Heart right ventricle (tissue), 16 donors: ENCODE measurements at regions not wholly inside any gene's neighbourhood (a gene's known extent, or its start where the extent isn't known, plus 50 kb on each side); places are given as distances from the start of the nearest gene placed in this dataset.

ENCODE experiments used
- ATAC-seq, 8 donors: fragments of 200-7000 bp; cut with Tn5 transposase; one replicate each; pipeline ENCODE4 v1.9.1; 2020; ENCODE audit warnings: mild to moderate bottlenecking in 8 of 8, moderate library complexity in 8 of 8, moderate number of reproducible peaks in 1 of 8
- DNase-seq, 2 donors: peaks; one replicate each; pipeline ENCODE4 v3.0.0-alpha.2; 2020
- H3K27ac ChIP-seq, 10 donors: fragments of 200-600 bp; sonication (generic) in 2 of 10; one replicate each; pipeline versions ENCODE4 v1.5.0 to v1.8.0; 2020 to 2022; ENCODE audit warnings: mild to moderate bottlenecking in 3 of 10
- H3K27me3 ChIP-seq, 7 donors: fragments of 200-600 bp; one replicate each; pipeline ENCODE4 v1.8.0; 2021 to 2022; ENCODE audit warnings: mild to moderate bottlenecking in 2 of 7
- H3K36me3 ChIP-seq, 9 donors: fragments of 200-600 bp; sonication (generic) in 1 of 9; one replicate each; pipeline versions ENCODE4 v1.5.0 to v1.8.0; 2020 to 2022; ENCODE audit warnings: mild to moderate bottlenecking in 2 of 9
- H3K4me1 ChIP-seq, 9 donors: fragments of 200-600 bp; sonication (generic) in 1 of 9; one replicate each; pipeline versions ENCODE4 v1.5.0 to v1.8.0; 2020 to 2022; ENCODE audit warnings: mild to moderate bottlenecking in 4 of 9
- H3K4me3 ChIP-seq, 10 donors: fragments of 200-600 bp; sonication (generic) in 2 of 10; one replicate each; pipeline versions ENCODE4 v1.5.0 to v1.8.0; 2020 to 2022; ENCODE audit warnings: mild to moderate bottlenecking in 7 of 10, moderate library complexity in 2 of 10
- H3K9me3 ChIP-seq, 11 donors: fragments of 200-600 bp in 10 of 11; sonication (generic) in 2 of 11; one replicate each; pipeline versions ENCODE4 v1.5.0 to v1.8.0; 2013 to 2022; ENCODE audit warnings: mild to moderate bottlenecking in 2 of 11, control low read depth in 1 of 11, moderate library complexity in 1 of 11
- WGBS, 2 donors: extraction: QIAGEN DNeasy Blood & Tissue Kit; methylation state at CpG; one replicate each; pipeline ENCODE4 v1.1.7; 2013; ENCODE audit warnings: inconsistent platforms in 1 of 2; 5-methylcytosine and 5-hydroxymethylcytosine counted together
- intact Hi-C, 10 donors: fragments of 100-400 bp; cut with DNase I; formaldehyde crosslinking; loops; one replicate each; pipeline versions ENCODE4 v1.11.1 to v1.14.2; 2022
- TF ChIP-seq, protein P1 (sequence below), 9 donors: fragments of 200-600 bp; sonication (generic) in 2 of 9; IDR thresholded peaks; one replicate each; pipeline versions ENCODE4 v1.5.0 to v1.8.0; 2021 to 2022; ENCODE audit warnings: antibody characterized with exemption in 9 of 9, mild to moderate bottlenecking in 5 of 9, moderate library complexity in 1 of 9
- donor health status: Arrhythmogenic right ventricular cardiomyopathy.
- donor health status: ischemic (EF 13 %, LVEDD 7.1; RV severe dilation, severe dysfunction).
- donor health status: healthy with polysubstance abuse.
- donor health status: DM: no; HTN: yes; CAD: no.
- donor health status: DM: no; HTN: no; CAD: no.
- donor health status: ischemic (EF 25% LVEDD 6.9; RV normal size, moderate dysfunction).
- donor health status: ischemic (EF 25% LVEDD 5.7; RV mildly dilated, moderate dysfunction).
- donor health status: healthy.
- donor health status: DM: yes; HTN: yes; CAD: no.
- donor health status: Ischemic cardiomyopathy.
- donor health status: ischemic (EF 35%, LVEDD 5.7; RV mildly dilated, moderate dysfunction).
- donor health status: nonischemic (EF 11% LVEDD 7.7; RV severe dilation, severe dysfunction).
- donor health status: DM: yes; HTN: yes; CAD: no.
- donor health status: PGD.
- donor health status: ischemic (EF 29% LVEDD 5.4; RV normal size, mild dysfunction).
- donor health status: nonischemic (EF 23%, LVEDD 6.1; RV moderate dilation, normal function).

DNA sequence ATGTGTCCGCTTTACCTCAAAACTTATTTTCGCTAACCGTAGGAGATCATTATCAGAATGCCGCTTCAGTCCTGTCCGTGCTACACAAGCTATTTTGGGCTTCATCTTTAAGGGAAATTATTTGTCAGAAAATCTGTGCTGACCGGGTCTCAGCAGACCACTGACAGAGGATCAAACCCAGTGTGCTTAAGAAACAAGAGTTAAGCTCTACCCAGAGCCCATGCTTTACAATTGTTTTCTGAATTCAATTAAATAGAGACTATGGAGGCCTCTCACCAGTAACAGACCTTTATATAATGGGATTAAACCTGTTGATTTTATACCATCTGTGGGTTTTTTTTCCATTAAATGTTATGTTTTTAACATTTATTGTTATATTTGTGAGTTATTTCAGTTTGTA is 1956.7 kb upstream of the PIK3C3 start:
- no peaks in the 10 kb centered on the region for H3K36me3 ChIP-seq
- H3K9me3 ChIP-seq, result peaks cover 0 to 4% (median 0%) of the 10 kb centered on the region in 11 donors
- no peak for DNase-seq
- TF ChIP-seq, protein P1, sequence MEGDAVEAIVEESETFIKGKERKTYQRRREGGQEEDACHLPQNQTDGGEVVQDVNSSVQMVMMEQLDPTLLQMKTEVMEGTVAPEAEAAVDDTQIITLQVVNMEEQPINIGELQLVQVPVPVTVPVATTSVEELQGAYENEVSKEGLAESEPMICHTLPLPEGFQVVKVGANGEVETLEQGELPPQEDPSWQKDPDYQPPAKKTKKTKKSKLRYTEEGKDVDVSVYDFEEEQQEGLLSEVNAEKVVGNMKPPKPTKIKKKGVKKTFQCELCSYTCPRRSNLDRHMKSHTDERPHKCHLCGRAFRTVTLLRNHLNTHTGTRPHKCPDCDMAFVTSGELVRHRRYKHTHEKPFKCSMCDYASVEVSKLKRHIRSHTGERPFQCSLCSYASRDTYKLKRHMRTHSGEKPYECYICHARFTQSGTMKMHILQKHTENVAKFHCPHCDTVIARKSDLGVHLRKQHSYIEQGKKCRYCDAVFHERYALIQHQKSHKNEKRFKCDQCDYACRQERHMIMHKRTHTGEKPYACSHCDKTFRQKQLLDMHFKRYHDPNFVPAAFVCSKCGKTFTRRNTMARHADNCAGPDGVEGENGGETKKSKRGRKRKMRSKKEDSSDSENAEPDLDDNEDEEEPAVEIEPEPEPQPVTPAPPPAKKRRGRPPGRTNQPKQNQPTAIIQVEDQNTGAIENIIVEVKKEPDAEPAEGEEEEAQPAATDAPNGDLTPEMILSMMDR (IDR thresholded peaks at IDR 0.05), result no peak
- no peaks in the 10 kb centered on the region for H3K27me3 ChIP-seq
- no peaks in the 10 kb centered on the region for H3K4me1 ChIP-seq
- intact Hi-C loops, result loop anchor here in 1 of 10 donors (10.0 kb wide), 1 partner anchor 154 kb away; no protein-coding TSS in a partner anchor
- no peak overlapping the region for H3K4me3 ChIP-seq
- ATAC-seq, result no peak
- H3K27ac ChIP-seq, result no peak overlapping the region
- WGBS, 2 donors, result 84 to 90% methylated on average over 6 of the region's 6 CpGs

DNA sequence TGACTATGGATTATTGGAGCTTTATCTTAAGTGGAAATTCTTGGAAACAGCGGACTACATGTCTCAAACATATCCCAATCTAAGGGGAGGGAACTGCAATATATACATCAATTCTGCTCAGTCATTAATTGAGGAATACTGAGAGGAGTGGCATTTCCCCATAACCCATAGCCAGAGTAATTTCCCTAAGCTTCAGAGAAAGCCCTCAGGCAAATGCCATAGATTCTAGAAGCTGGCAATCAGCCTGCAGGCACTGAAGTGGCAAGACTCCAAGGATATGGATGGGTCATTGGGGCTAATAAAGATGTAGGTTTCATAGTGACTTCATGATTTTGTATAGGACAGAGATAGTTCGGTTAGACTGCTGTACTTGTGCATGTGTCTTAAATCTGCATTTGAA is 1960.5 kb upstream of the PIK3C3 start:
- ATAC-seq (no peak), DNase-seq (no peak)
- Histone ChIP-seq H3K27ac (no peak overlapping the region), H3K9me3 (peaks cover 0 to 4% (median 0%) of the 10 kb centered on the region in 11 donors), H3K36me3 (no peaks in the 10 kb centered on the region), H3K27me3 (no peaks in the 10 kb centered on the region), H3K4me1 (no peaks in the 10 kb centered on the region), H3K4me3 (no peak overlapping the region)
- intact Hi-C loops, result loop anchor here in 1 of 10 donors (10.0 kb wide), 1 partner anchor 150 kb away; no protein-coding TSS in a partner anchor
- 86 to 90% methylated on average over 2 of the region's 2 CpGs for WGBS, 2 donors
- TF ChIP-seq, protein P1 (IDR thresholded peaks at IDR 0.05), result no peak

DNA sequence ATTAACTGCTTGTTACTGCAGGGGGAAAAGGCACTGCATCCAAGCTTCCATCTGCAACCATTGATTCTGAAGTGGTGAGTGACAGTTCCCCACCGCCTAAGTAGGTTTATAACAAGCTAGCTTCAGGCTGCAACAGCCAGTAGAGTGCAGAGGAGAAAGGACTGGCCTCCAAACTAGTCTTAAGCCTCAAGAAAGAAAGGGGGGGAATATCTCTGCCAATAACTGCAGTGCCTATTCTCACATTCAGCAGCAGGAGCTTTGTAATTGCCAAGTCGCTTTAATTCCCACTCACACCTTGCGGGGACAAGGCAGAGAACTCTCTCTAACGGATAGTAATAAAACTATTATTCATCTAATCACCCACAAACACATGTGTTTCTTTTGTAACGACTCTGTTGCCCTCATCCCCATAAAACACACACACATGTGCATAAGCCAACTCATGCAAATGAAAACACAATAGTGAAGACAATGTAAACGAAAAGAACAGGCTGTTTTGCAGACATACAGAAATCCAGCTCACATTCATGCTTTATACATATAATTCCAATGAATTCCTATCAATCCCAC is 1963.3 kb upstream of the PIK3C3 start:
- TF ChIP-seq, protein P1 (IDR thresholded peaks at IDR 0.05), result no peak
- Histone ChIP-seq H3K4me1 (no peaks in the 10 kb centered on the region), H3K9me3 (peaks cover 0 to 5% (median 0%) of the 10 kb centered on the region in 11 donors), H3K4me3 (no peak overlapping the region), H3K27ac (no peak overlapping the region), H3K36me3 (no peaks in the 10 kb centered on the region), H3K27me3 (no peaks in the 10 kb centered on the region)
- DNase-seq (no peak), ATAC-seq (no peak)
- intact Hi-C loops, result loop anchor here in 1 of 10 donors (10.0 kb wide), 1 partner anchor 147 kb away; no protein-coding TSS in a partner anchor
- whole genome bisulfite sequencing, 2 donors, result 79 to 81% methylated on average over 6 of the region's 6 CpGs

DNA sequence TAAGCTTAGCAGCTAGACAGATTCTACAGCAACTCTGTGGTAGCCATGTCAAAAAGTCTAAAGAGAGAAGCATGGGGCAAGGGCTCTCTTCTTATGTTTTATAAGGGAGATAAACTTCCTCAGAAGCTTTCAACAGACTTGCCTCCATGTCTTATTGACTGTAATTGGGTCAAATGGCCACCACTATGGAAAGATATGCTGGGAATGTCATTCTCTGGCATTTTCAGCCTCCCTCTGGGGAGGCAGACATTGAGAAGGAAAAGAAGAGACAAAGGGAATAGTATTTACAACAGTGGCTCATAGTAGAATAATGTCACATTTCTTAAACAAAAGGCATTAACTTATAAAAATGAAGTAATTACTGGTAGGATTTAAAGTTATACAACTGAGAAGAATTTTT is 1964.5 kb upstream of the PIK3C3 start:
- DNase-seq (no peak), ATAC-seq (no peak)
- no peaks in the 10 kb centered on the region for H3K27me3 ChIP-seq
- H3K36me3 ChIP-seq, result no peaks in the 10 kb centered on the region
- no peak overlapping the region for H3K27ac ChIP-seq
- TF ChIP-seq, protein P1 (IDR thresholded peaks at IDR 0.05), result no peak
- intact Hi-C loops, result loop anchor here in 1 of 10 donors (10.0 kb wide), 1 partner anchor 146 kb away; no protein-coding TSS in a partner anchor
- H3K4me3 ChIP-seq, result no peak overlapping the region
- H3K4me1 ChIP-seq, result no peaks in the 10 kb centered on the region
- peaks cover 0 to 5% (median 0%) of the 10 kb centered on the region in 11 donors for H3K9me3 ChIP-seq
